NCI-H69 (cell line): ENCODE measurements at regions not wholly inside any gene's neighbourhood (a gene's known extent, or its start where the extent isn't known, plus 50 kb on each side); places are given as distances from the start of the nearest gene placed in this dataset.
A peak's percentile ranks its signal among the peaks of the same experiment; 100 is the strongest.
"Not testable (repeated sequence)": the region's sequence is repeated elsewhere in the genome, so short reads cannot be mapped to it uniquely, and the experiment has no call there.

Source experiments
- DNase-seq: peaks from one replicate; lab custom pipeline; 2025; lab: John Stamatoyannopoulos, UW

DNA sequence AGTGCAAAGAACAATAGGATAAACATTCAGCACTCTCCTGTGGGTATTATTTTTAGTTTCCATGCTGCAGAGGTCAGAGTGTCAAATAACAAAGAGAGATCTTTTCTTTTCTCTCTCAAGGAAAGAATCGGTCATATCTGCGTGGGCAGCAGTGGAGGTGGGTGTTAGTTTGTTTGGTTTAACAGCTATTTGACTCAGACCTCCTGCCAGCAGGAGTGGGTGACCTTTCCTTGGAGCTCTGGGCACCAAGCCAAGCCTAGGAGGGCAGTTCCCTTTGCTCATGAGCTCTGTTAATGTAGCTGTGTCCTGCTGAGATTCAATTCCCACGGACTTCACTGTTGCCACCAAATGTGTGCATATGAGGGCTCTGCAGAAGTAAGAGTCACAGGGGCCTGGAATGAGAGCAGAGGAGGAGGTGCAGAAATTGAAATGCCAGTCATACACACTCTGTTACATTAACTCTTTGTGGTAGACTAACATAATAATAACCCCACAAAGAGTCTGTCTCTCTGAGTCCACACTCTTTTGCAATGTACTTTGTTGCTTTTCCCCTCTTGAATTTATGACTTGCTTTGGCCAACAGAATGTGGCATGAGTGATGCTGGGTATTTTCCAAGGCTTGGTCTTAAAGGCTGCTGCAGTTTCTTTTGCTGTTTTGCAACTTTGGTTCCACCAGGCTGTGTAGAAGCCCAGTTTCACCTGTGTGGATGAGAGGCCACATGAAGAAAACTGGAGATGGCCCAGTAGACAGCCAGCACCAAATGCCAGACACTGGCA is 76.0 kb upstream of the GRK3 start:
- DNase-seq, result peak; percentile 99

- DNase-seq, result no peak
Observed at GRCh38 chr22:25489947-25490346, 74.5 kb upstream of the GRK3 start.

- DNase-seq, result no peak
Observed at GRCh38 chr22:25490896-25491295, 73.6 kb upstream of the GRK3 start.

DNA sequence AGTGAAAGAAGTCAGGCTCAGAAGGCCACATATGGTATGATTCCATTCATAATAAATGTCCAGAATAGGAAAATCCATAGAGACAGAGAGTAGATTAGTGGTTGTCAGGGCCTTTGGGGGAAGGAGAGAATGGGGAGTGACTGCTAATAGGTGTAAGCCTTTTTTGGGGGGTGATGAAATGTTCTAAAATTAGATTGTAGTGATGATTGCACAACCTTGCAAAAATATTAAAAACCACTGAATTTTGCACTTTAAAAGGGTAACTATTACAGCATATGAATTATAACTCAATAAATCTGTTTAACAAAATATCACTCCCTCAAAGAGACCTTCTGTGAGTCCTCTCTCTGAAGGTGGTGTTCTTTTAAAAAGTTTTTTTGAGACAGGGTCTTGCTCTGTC is 72.3 kb upstream of the GRK3 start:
- peak; percentile 26 for DNase-seq

DNA sequence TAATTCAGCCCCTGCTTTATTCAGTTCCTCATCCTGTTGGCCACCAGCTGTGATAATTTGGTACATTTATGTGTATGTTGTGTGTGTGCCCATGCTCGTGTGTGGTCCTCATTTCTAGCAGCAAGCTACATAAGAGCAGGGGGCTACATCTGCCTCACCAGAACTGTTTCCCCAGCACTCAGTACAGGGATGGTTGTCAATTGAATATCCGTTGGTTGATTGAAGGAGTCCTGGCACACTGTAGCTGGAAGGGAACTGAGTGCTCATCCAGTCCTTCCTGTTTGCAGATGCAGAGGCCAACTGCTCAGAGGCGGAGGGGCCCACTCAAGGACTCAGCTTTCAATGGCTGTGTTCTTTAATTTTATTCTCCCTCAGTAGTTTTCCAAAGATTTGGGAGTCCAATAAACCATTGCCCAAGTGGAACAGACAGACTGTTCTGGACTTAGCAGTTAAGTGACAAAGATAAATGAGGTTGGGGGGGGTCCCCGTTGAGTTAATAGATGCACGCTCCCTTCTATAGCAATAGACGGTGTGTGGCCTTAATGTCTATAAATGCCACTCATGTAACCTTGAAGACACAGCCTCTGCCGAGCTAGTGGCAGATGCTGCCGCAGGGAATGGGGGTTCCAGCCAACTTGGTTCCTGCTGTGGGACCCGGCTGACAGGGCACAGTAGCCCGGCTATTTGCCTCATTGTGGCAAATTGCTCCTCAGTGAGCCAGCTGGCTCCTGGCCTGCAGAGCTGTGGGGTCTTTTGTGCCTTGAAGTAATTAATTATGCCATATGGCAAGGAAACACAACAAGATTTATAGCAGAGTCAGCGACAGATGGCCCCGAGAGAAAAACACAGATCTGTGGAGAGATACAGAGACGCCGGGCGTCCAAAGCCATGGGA is 71.4 kb upstream of the GRK3 start:
- peak; percentile 100 for DNase-seq

DNA sequence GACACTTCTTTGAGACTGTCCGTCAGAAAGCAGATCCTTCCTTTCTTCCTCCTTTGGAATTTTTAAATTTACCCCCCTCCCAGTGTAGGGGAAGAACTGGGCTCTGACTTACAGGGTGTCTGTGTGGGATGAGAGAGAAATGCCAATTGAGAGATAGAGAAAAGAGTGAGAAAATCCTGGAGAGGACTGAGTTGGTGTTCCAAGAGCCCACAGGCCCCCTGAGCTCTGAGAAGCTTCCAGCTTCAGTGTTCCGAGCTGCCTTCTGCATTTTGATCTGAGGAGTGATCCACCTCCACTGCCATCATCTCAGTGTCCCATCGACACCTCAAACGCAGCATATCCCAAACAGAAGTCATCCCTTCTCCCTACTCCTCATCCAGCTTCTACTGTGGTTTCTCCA is 70.7 kb upstream of the GRK3 start:
- DNase-seq, result no peak

- peak; percentile 19 for DNase-seq
Observed at GRCh38 chr22:25494774-25495173, 69.7 kb upstream of the GRK3 start.

GRCh38 chr22:25495285-25495684 is 69.2 kb upstream of the GRK3 start:
- peak; percentile 58 for DNase-seq

DNA sequence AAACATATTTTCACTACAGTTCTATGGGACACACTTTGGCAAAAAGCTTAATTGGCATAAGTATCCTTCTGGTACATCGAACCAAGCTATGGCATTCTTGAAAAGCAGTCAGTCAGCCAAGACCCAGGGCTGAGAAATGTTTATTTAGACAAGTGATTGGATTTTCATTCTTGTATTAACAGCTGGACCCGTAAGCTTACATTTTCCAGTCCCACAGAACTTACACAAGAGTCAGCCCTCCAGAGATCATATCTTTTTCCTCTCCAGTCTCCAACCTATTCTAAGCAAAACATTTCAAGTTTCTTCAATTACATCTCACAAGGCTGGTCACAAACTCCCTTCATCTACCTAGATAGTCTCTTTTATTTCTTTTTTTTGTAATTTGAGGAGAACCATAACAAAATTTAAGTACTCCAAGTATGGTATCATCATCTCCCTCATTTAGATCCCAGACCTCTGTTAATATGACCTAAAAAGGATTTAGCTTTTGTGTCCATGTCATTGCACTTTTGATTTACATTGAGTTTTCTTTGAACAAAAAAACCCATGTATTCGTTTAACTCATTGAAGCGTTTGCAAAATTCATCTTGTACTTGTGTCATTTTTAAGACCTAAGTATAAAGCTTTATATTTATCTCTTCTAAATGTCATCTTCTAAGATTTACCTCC is 67.9 kb upstream of the GRK3 start:
- DNase-seq, result no peak

DNA sequence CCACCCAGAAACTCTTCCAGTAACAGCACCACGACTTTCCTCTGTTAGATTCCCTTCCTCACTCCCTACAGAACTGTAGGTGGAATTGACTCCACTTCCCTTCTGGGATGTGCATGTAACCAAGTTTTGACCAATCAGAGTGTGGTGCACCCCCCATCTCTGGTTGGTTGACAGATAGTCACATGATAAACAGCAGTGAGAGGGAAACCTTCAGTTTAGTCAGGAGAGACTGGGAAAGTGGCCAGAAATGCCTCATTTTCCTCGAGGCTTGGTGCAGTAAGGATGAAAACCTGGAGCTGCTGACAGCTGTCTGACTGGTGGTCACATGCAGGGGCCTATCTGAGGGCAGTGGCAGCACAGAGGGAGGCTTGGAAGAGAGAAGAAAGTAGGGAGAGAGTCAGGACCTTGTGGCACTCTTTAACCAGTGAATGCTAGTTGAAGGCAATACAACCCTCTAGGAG is 67.3 kb upstream of the GRK3 start:
- peak; percentile 50 for DNase-seq

GRCh38 chr22:25497716-25498115 is 66.8 kb upstream of the GRK3 start:
- no peak for DNase-seq

- DNase-seq, result not testable (repeated sequence)
Observed at GRCh38 chr22:25500671-25501070, 63.8 kb upstream of the GRK3 start.

GRCh38 chr22:25504017-25504416 is 60.5 kb upstream of the GRK3 start:
- peak; percentile 39 for DNase-seq

- DNase-seq, result no peak
Observed at GRCh38 chr22:25508161-25508560, 56.3 kb upstream of the GRK3 start.

DNA sequence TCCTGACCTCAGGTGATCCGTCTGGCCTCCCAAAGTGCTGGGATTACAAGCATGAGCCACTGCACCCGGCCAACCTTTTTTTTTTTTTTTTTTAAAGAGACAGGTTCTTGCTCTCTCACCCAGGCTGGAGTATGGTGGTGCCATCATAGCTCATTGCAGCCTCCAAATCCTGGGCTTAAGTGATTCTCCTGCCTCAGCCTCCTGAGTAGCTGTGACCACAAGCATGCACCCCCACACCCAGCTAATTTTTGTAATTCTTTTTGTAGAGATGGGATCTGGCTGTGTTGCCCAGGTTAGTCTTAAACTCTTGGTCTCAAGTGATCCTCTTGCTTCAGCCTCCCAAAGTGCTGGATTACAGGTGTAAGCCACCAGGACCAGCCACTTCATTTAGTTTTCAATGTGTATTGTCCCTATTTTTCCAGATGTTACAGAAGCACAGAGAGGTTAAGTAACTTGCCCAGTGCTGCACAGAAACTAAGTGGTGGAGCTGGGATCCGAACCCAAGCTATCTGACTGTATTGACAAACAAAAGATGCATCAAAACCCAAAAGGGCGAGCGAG is 55.6 kb upstream of the GRK3 start:
- DNase-seq, result no peak

GRCh38 chr22:25509374-25509791 is 55.1 kb upstream of the GRK3 start:
- peak; percentile 56 for DNase-seq

DNA sequence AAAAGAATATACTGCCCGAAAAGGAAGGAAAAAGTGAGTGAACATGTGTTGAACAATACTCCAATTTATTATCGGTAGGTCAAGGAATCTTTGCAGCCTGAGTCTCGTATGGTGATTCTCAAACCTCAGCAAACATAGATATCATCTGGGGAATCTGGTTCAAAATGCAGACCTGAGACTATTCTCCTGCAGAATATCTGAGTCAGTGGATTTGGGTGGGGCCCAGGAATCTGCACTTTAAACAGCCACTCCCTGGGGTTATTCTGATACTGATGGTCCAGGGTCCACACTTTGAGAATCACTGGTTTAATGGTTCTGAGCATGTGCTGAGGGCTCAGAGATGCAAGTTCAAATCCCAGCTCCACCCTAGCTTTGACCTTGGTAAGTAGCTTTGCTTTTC is 53.6 kb upstream of the GRK3 start:
- no peak for DNase-seq

GRCh38 chr22:25511725-25512124 is 52.8 kb upstream of the GRK3 start:
- DNase-seq, result no peak

DNA sequence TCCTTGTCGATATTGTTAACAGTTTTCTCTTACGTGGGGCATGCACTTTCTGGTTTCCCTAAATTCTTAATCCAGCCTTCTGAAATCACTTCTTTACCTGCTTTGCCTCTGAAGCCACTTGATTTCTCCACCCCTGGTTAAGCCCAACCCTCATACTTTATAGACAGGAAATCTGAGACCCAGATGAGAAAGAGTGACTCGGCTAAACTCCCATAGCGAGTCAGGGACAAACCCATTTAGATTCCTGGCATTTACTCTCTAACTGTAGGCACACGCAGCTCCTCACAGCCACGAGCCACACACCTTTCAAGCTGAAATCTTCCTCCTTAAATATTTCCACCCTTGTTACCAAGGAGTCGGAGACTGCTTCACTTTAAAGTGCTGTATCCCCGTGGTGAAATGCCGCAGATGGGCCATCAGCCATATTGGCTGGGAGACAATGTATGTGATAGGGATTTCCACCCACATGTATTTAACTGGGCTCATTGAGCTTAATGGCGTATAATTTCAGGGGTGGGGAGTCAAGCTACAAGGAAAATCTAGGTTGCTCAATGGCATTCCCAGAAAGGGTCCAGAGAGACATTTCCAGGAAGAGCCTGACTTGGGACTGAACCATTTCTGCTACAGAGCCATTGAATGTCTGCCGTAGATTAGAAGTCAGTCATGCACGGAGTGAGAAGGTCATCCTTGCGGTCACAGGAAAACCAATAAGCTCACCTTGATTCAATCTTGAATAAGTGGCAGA is 49.9 kb upstream of the GRK3 start:
- DNase-seq, result peak; percentile 33
